Lower lobe of right lung (tissue), 2 donors: ENCODE measurements at regions not wholly inside any gene's neighbourhood (a gene's known extent, or its start where the extent isn't known, plus 50 kb on each side); places are given as distances from the start of the nearest gene placed in this dataset.

ENCODE experiments used
- ATAC-seq, 2 donors: fragments of 200-7000 bp; cut with Tn5 transposase; one replicate each; pipeline ENCODE4 v1.9.1; 2020 to 2022; ENCODE audit warnings: mild to moderate bottlenecking in 2 of 2, moderate library complexity in 2 of 2
- DNase-seq: peaks from one replicate; pipeline ENCODE4 v3.0.0-alpha.2; 2020
- H3K27ac ChIP-seq: fragments of 200-600 bp; one replicate; pipeline ENCODE4 v1.8.0; 2022
- H3K27me3 ChIP-seq: fragments of 200-600 bp; one replicate; pipeline ENCODE4 v1.8.0; 2022; ENCODE audit warnings: low read depth
- H3K36me3 ChIP-seq: fragments of 200-600 bp; one replicate; pipeline ENCODE4 v1.8.0; 2022; ENCODE audit warnings: mild to moderate bottlenecking
- H3K4me1 ChIP-seq: fragments of 200-600 bp; one replicate; pipeline ENCODE4 v1.8.0; 2022
- H3K4me3 ChIP-seq: fragments of 200-600 bp; one replicate; pipeline ENCODE4 v1.8.0; 2022; ENCODE audit warnings: mild to moderate bottlenecking
- H3K9me3 ChIP-seq: fragments of 200-600 bp; one replicate; pipeline ENCODE4 v1.8.0; 2022
- intact Hi-C: fragments of 100-400 bp; cut with DNase I; formaldehyde crosslinking; loops from one replicate; pipeline ENCODE4 v1.11.0; 2022
- TF ChIP-seq, protein P1 (sequence below): fragments of 200-600 bp; IDR thresholded peaks from one replicate; pipeline ENCODE4 v1.8.0; 2022; ENCODE audit warnings: antibody characterized with exemption, mild to moderate bottlenecking
- donor health status: DM: no; HTN: yes; CAD: no; lungs with severe emphysema.

DNA sequence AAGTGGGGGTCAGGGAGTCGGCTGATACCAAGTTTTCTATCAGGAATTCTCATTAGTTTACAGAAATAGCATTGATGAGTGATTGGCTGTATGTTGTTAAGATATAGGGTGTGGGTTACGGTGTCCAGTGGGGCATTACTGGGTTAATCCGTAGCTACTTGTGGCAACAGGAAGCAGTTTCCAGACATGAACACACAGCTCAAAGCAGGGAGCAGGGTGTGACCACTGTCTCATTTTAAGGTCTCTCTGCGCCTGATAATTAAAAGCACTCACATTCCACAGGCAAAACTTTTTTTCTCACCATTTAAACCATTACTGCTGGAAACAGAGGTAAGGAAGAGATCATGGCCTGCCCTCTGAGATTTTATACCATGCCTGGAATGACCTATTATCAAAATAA lies 114.9 kb downstream of the SIK1 start:
- no peak for ATAC-seq
- intact Hi-C loops, result no loop called here
- Histone ChIP-seq H3K9me3 (no peaks in the 10 kb centered on the region), H3K4me3 (no peak overlapping the region), H3K4me1 (peaks cover 9% of the 10 kb centered on the region), H3K27ac (no peak overlapping the region), H3K36me3 (no peaks in the 10 kb centered on the region), H3K27me3 (peaks cover 8% of the 10 kb centered on the region)
- TF ChIP-seq, protein P1, sequence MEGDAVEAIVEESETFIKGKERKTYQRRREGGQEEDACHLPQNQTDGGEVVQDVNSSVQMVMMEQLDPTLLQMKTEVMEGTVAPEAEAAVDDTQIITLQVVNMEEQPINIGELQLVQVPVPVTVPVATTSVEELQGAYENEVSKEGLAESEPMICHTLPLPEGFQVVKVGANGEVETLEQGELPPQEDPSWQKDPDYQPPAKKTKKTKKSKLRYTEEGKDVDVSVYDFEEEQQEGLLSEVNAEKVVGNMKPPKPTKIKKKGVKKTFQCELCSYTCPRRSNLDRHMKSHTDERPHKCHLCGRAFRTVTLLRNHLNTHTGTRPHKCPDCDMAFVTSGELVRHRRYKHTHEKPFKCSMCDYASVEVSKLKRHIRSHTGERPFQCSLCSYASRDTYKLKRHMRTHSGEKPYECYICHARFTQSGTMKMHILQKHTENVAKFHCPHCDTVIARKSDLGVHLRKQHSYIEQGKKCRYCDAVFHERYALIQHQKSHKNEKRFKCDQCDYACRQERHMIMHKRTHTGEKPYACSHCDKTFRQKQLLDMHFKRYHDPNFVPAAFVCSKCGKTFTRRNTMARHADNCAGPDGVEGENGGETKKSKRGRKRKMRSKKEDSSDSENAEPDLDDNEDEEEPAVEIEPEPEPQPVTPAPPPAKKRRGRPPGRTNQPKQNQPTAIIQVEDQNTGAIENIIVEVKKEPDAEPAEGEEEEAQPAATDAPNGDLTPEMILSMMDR, result no peak
- DNase-seq, result no peak

DNA sequence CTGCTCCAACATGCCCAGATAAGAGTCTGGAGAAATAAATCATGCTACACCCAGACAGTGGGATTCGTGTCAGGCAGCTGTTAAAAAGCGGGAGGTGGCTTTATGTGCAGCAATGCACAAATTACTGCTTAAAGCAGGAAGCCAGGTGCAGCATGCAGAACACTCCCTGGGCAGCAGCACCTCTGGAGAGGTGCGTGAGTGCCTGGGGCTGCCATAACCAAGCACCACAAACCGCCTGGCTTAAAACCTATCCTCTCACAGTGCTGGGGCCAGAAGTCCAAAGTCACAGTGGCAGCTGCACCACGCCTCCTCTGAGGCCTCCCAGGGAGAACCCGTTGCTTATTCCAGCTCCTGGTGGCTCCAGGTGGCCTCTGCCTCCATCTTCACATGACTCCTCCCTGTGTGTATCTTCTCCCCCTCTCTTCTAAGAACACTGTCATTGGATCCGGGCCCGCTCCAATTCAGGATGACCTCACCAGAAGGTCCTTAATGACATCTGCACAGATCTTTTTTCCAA lies 115.6 kb downstream of the SIK1 start:
- H3K27ac ChIP-seq, result no peak overlapping the region
- TF ChIP-seq, protein P1, result no peak
- DNase-seq, result peak; percentile 37
- H3K4me3 ChIP-seq, result no peak overlapping the region
- no peak for ATAC-seq
- H3K27me3 ChIP-seq, result peaks cover 9% of the 10 kb centered on the region
- intact Hi-C loops, result no loop called here
- H3K36me3 ChIP-seq, result no peaks in the 10 kb centered on the region
- H3K4me1 ChIP-seq, result peaks cover 9% of the 10 kb centered on the region
- no peaks in the 10 kb centered on the region for H3K9me3 ChIP-seq

DNA sequence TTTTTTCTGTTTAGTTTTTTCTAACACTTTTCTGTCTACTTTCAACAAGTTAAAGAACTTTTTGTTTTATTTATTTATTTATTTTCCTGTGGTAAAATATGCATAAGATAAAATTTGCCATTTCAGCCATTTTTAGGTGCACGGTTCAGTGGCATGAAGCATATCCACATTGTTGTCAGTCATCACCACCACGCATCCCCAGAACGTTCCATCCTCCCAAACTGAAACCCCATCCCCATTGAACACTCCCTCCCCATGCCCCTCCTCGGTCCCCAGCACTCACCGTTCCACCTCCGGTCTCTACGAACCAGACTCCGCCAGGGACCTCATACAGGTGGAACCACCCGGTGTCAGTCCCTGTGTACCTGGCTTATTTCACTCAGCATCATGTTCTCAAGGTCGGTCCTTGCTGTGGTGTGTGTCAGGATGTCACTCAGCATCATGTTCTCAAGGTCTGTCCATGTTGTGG lies 118.1 kb downstream of the SIK1 start:
- TF ChIP-seq, protein P1, result no peak
- H3K27ac ChIP-seq, result no peak overlapping the region
- H3K4me1 ChIP-seq, result peaks cover 9% of the 10 kb centered on the region
- intact Hi-C loops, result no loop called here
- peaks cover 5% of the 10 kb centered on the region for H3K27me3 ChIP-seq
- ATAC-seq (no peak), DNase-seq (peak; percentile 10)
- no peaks in the 10 kb centered on the region for H3K36me3 ChIP-seq
- no peak overlapping the region for H3K4me3 ChIP-seq
- H3K9me3 ChIP-seq, result no peaks in the 10 kb centered on the region

DNA sequence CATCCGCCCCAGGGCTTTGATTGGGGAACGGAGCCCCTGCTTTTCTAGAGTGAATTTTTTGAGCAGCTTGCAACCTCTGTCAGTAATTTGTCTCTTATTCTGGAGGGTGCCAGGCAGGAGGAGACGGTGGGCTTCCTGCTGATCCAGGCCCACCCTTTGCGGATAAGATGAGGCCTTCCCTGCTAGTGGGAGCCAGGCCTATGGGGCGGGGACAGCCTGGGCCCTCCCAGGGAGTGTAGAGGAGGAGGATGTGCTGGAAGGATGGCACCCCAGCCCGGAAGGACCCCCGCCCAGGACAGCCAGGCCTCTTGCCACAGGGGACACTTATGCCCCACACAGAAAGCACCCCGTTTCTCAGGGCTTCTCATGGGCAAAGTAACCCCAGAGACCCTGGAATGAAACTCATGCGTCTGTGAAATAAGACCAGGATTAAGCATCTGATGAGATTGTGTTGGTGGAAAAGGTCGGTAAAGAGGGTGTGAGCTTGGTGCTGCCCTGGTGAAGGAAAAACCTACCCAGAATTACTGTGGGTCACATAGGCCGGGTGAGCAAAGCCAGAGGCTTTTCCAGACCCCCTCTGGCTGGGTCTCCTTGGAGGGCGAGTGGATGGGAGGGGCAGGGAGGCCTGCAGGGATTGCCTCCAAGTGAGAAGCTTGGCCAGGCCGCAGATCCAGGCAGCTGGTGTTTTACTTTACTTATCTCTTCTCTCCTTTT lies 118.7 kb downstream of the SIK1 start:
- no peak for ATAC-seq
- no peak overlapping the region for H3K4me3 ChIP-seq
- peak; percentile 28 for DNase-seq
- no peak overlapping the region for H3K27ac ChIP-seq
- peaks cover 9% of the 10 kb centered on the region for H3K4me1 ChIP-seq
- TF ChIP-seq, protein P1, result no peak
- no peaks in the 10 kb centered on the region for H3K9me3 ChIP-seq
- H3K36me3 ChIP-seq, result no peaks in the 10 kb centered on the region
- H3K27me3 ChIP-seq, result peaks cover 5% of the 10 kb centered on the region
- intact Hi-C loops, result no loop called here

DNA sequence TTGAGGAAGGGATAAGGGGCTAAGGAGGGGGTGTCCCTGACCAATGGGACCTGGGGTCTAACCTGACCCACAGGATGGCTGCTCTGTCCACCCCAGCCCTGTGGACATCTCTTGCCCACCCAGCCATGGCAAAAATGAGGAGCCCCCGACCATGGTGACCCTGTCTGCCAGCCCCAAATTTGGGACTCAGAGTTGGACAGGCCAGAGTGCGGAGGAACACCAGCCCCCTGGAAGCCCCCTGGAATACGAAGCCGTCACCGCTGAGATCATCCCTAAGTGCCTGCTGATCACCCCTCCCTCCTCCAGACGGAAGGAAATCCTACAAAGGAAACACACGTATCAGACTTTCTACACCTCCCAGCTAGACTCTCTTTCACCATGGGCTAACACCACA lies 119.3 kb downstream of the SIK1 start:
- intact Hi-C loops, result no loop called here
- TF ChIP-seq, protein P1, result no peak
- Histone ChIP-seq H3K9me3 (no peaks in the 10 kb centered on the region), H3K36me3 (no peaks in the 10 kb centered on the region), H3K4me3 (no peak overlapping the region), H3K27me3 (peaks cover 5% of the 10 kb centered on the region), H3K27ac (no peak overlapping the region), H3K4me1 (peaks cover 8% of the 10 kb centered on the region)
- no peak for ATAC-seq
- DNase-seq, result no peak
